SK-N-SH (cell line): ENCODE measurements at regions not wholly inside any gene's neighbourhood (a gene's known extent, or its start where the extent isn't known, plus 50 kb on each side); places are given as distances from the start of the nearest gene placed in this dataset.
"Not testable (repeated sequence)": the region's sequence is repeated elsewhere in the genome, so short reads cannot be mapped to it uniquely, and the experiment has no call there.

Source experiments
- CTCF ChIA-PET: fragments of 300-600, 350-600 bp; formaldehyde crosslinking; extraction: SDS; loops from one replicate; lab custom pipeline; 2021; lab: Yijun Ruan, JAX
- POLR2A ChIA-PET: fragments of 350-600 bp; sonication (Branson Sonifier 250); formaldehyde crosslinking; extraction: SDS; loops from one replicate; lab custom pipeline; 2020; ENCODE audit warnings: antibody characterized with exemption, inconsistent platforms; lab: Yijun Ruan, JAX
- DNase-seq: peaks from one replicate; pipeline ENCODE4 v3.0.0; 2012
- H2AFZ ChIP-seq: fragments of 200-600 bp; sonication (generic); 2 replicates; pipeline ENCODE4 v1.8.1; 2016; ENCODE audit warnings: antibody characterized with exemption, mild to moderate bottlenecking, low read depth
- H3F3A ChIP-seq: fragments of 200-600 bp; sonication (generic); replicated peaks from 2 replicates; pipeline ENCODE3; 2016; ENCODE audit warnings: antibody characterized with exemption, mild to moderate bottlenecking; ENCODE audit not compliant: insufficient read depth
- H3K27ac ChIP-seq, 2 experiments: fragments of 200-500 bp in 1 of 2; fragments of 200-600 bp in 1 of 2; sonication (Bioruptor generic) in 1 of 2; sonication (generic), shearing (Covaris generic) in 1 of 2; 2 replicates each; pipeline versions ENCODE4 v1.5.1 to v1.6.1; 2014 to 2016; ENCODE audit warnings: low read depth in 2 of 2, inconsistent platforms in 1 of 2, low read length in 1 of 2, mild to moderate bottlenecking in 1 of 2, mixed read lengths in 1 of 2
- H3K27me3 ChIP-seq: fragments of 200-600 bp; sonication (generic), shearing (Covaris generic); 2 replicates; pipeline ENCODE4 v1.6.1; 2016; ENCODE audit warnings: mixed run types; ENCODE audit not compliant: insufficient read depth
- H3K36me3 ChIP-seq, 2 experiments: fragments of 200-500 bp in 1 of 2; fragments of 200-600 bp in 1 of 2; sonication (Bioruptor generic) in 1 of 2; sonication (generic) in 1 of 2; replicated peaks in 1 of 2; 2 replicates each; pipeline versions ENCODE3 to v1.5.1; 2014 to 2016; ENCODE audit warnings: low read length in 1 of 2, mild to moderate bottlenecking in 1 of 2; ENCODE audit not compliant: insufficient read depth in 2 of 2, control insufficient read depth in 1 of 2
- H3K4me1 ChIP-seq, 2 experiments: fragments of 200-500 bp in 1 of 2; fragments of 200-600 bp in 1 of 2; sonication (Bioruptor generic) in 1 of 2; sonication (generic), shearing (Covaris generic) in 1 of 2; 2 replicates each; pipeline versions ENCODE4 v1.5.1 to v1.6.1; 2014 to 2016; ENCODE audit warnings: low read depth in 1 of 2, low read length in 1 of 2, mixed run types in 1 of 2; ENCODE audit not compliant: insufficient read depth in 2 of 2, control insufficient read depth in 1 of 2
- H3K4me2 ChIP-seq: fragments of 200-600 bp; sonication (generic), shearing (Covaris generic); 2 replicates; pipeline ENCODE4 v1.6.1; 2017; ENCODE audit warnings: mixed run types
- H3K4me3 ChIP-seq, 2 experiments: fragments of 200-500 bp in 1 of 2; fragments of 200-600 bp in 1 of 2; sonication (Bioruptor generic) in 1 of 2; sonication (generic), shearing (Covaris generic) in 1 of 2; 2 replicates each; pipeline versions ENCODE4 v1.5.1 to v1.8.1; 2014 to 2016; ENCODE audit warnings: low read depth in 2 of 2, inconsistent platforms in 1 of 2, low read length in 1 of 2, mild to moderate bottlenecking in 1 of 2, mixed read lengths in 1 of 2, moderate library complexity in 1 of 2
- H3K79me2 ChIP-seq: fragments of 200-600 bp; sonication (generic); 2 replicates; pipeline ENCODE4 v1.8.1; 2017; ENCODE audit warnings: mild to moderate bottlenecking; ENCODE audit not compliant: insufficient read depth
- H3K9ac ChIP-seq: fragments of 200-600 bp; sonication (generic); 2 replicates; pipeline ENCODE4 v1.6.1; 2017; ENCODE audit warnings: mixed run types
- H3K9me2 ChIP-seq: fragments of 200-600 bp; sonication (generic); 2 replicates; pipeline ENCODE4 v1.6.1; 2017; ENCODE audit warnings: mixed run types
- H3K9me3 ChIP-seq: fragments of 200-600 bp; sonication (generic); 2 replicates; pipeline ENCODE4 v1.6.1; 2017; ENCODE audit warnings: mixed run types, mild to moderate bottlenecking, moderate library complexity
- H4K20me1 ChIP-seq: fragments of 200-600 bp; sonication (generic); 2 replicates; pipeline ENCODE4 v1.6.1; 2017; ENCODE audit warnings: mild to moderate bottlenecking, mixed run types; ENCODE audit not compliant: insufficient read depth
- CHD2 ChIP-seq: fragments of 150-350 bp; IDR thresholded peaks from 2 replicates; pipeline ENCODE4 v1.6.1; 2018; ENCODE audit warnings: low read length; ENCODE audit not compliant: partially characterized antibody
- EP300 ChIP-seq, 2 experiments: IDR thresholded peaks; 2 replicates each; pipeline versions ENCODE4 v1.4.0 to v1.6.1; 2012; ENCODE audit warnings: borderline replicate concordance in 1 of 2, low read depth in 1 of 2, low read length in 1 of 2
- JUND ChIP-seq: IDR thresholded peaks from 2 replicates; pipeline ENCODE4 v1.4.0; 2012
- NFIC ChIP-seq: IDR thresholded peaks from 2 replicates; pipeline ENCODE4 v1.4.0; 2012; ENCODE audit warnings: borderline replicate concordance
- SIN3A ChIP-seq: IDR thresholded peaks from 2 replicates; pipeline ENCODE4 v1.6.1; 2012; ENCODE audit warnings: low read depth, mild to moderate bottlenecking, low read length, moderate library complexity, borderline replicate concordance
- WGBS: methylation state at CpG from one replicate; pipeline ENCODE4 v1.1.6; 2017; ENCODE audit warnings: low lambda C conversion rate; 5-methylcytosine and 5-hydroxymethylcytosine counted together
- TF ChIP-seq, protein P1 (sequence below): fragments of 150-350 bp; IDR thresholded peaks from 2 replicates; pipeline ENCODE4 v1.6.1; 2017; ENCODE audit warnings: antibody characterized with exemption, low read length, low read depth, borderline replicate concordance
- TF ChIP-seq, protein P2 (sequence below): IDR thresholded peaks from 2 replicates; pipeline ENCODE4 v1.4.0; 2012; ENCODE audit warnings: low read depth, borderline replicate concordance
- TF ChIP-seq, protein P3 (sequence below): fragments of 150-350 bp; IDR thresholded peaks from 2 replicates; pipeline ENCODE4 v1.6.1; 2016; ENCODE audit warnings: mild to moderate bottlenecking, low read depth, low read length
- TF ChIP-seq, protein P4 (sequence below): IDR thresholded peaks from 2 replicates; pipeline ENCODE4 v1.4.0; 2012; ENCODE audit warnings: low read depth, borderline replicate concordance

DNA sequence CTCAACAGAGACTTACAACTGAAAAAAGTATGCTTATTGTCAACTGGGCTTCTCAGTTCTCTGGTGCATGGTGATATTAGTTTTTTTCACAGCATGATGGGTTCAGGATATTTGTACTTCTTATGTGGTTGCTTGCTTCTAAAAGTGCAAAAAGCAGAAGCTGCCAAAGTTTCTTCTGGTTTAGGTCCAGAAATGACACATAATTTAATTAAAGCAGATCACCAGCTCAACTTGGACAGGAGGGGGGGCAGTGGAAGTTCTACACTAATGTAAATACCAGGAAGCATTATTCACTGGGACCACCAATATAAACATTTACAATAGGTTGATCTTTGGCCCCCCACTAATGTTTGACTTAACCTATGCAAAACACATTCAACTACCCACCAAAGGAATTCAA is 354.8 kb upstream of the BRINP3 start (continued):
- TF ChIP-seq, protein P1, sequence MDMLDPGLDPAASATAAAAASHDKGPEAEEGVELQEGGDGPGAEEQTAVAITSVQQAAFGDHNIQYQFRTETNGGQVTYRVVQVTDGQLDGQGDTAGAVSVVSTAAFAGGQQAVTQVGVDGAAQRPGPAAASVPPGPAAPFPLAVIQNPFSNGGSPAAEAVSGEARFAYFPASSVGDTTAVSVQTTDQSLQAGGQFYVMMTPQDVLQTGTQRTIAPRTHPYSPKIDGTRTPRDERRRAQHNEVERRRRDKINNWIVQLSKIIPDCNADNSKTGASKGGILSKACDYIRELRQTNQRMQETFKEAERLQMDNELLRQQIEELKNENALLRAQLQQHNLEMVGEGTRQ = no peak
- TF ChIP-seq EP300 (IDR thresholded peaks at IDR 0.05; ENCODE audit: borderline replicate concordance in 1 of 2, low read depth in 1 of 2, low read length in 1 of 2) = no peak
- TF ChIP-seq, protein P2, sequence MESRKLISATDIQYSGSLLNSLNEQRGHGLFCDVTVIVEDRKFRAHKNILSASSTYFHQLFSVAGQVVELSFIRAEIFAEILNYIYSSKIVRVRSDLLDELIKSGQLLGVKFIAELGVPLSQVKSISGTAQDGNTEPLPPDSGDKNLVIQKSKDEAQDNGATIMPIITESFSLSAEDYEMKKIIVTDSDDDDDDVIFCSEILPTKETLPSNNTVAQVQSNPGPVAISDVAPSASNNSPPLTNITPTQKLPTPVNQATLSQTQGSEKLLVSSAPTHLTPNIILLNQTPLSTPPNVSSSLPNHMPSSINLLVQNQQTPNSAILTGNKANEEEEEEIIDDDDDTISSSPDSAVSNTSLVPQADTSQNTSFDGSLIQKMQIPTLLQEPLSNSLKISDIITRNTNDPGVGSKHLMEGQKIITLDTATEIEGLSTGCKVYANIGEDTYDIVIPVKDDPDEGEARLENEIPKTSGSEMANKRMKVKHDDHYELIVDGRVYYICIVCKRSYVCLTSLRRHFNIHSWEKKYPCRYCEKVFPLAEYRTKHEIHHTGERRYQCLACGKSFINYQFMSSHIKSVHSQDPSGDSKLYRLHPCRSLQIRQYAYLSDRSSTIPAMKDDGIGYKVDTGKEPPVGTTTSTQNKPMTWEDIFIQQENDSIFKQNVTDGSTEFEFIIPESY = no peak
- no peak for TF ChIP-seq SIN3A
- TF ChIP-seq NFIC = no peak

DNA sequence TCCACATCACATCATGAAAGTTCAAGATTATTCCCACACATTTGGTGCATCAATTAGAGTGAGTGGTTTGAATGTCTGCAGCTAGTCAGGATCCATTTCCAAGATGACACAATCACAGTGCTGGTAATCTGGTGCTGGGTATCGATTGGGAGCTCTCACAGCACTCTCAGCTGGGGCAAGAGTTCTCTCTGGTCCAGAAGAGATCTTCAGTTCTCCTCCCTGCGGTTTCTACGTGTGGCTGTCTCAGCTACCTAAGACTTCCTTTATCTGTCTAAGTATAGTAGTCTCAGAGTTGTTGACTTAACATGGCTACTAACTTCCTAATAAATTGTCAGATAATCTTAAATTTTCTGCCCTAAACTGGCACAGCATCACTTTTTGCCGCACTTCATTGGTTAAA is 358.0 kb upstream of the BRINP3 start:
- Histone ChIP-seq H2AFZ (no peak overlapping the region; the same call in 1 of the 2 replicates), H4K20me1 (no peaks in the 10 kb centered on the region), H3K27me3 (no peaks in the 10 kb centered on the region), H3K79me2 (no peaks in the 10 kb centered on the region), H3K4me3 (no peak overlapping the region), H3K36me3 (no peaks in the 10 kb centered on the region), H3K4me1 (no peaks in the 10 kb centered on the region), H3K4me2 (no peak overlapping the region), H3K9ac (no peak overlapping the region), H3K9me3 (no peaks in the 10 kb centered on the region), H3F3A (no peaks in the 10 kb centered on the region), H3K27ac (no peak overlapping the region), H3K9me2 (no peaks in the 10 kb centered on the region)
- 17% methylated on average over 4 of the region's 4 CpGs for WGBS
- POLR2A ChIA-PET = no interaction called here
- DNase-seq = no peak
- TF ChIP-seq CHD2 (no peak), JUND (no peak), NFIC (no peak)
- TF ChIP-seq, protein P3, sequence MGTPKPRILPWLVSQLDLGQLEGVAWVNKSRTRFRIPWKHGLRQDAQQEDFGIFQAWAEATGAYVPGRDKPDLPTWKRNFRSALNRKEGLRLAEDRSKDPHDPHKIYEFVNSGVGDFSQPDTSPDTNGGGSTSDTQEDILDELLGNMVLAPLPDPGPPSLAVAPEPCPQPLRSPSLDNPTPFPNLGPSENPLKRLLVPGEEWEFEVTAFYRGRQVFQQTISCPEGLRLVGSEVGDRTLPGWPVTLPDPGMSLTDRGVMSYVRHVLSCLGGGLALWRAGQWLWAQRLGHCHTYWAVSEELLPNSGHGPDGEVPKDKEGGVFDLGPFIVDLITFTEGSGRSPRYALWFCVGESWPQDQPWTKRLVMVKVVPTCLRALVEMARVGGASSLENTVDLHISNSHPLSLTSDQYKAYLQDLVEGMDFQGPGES = no peak
- TF ChIP-seq, protein P4, sequence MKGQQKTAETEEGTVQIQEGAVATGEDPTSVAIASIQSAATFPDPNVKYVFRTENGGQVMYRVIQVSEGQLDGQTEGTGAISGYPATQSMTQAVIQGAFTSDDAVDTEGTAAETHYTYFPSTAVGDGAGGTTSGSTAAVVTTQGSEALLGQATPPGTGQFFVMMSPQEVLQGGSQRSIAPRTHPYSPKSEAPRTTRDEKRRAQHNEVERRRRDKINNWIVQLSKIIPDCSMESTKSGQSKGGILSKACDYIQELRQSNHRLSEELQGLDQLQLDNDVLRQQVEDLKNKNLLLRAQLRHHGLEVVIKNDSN = no peak
- CTCF ChIA-PET = no interaction called here

DNA sequence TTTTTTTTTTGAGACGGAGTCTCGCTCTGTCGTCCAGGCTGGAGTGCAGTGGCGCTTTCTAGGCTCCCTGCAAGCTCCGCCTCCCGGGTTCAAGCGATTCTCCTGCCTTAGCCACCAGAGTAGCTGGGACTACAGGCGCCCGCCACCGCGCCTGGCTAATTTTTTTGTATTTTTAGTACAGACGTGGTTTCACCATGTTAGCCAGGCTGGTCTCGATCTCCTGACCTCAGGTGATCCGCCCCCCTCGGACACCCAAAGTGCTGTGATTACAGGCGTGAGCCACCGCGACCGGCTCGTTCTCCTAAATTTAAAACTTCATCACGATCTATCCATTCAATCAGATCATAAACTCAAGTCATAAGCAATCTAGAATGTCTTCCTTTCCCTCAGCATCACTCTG is 359.5 kb upstream of the BRINP3 start:
- H3K9me2 ChIP-seq, H3K4me2 ChIP-seq, H3K4me1 ChIP-seq, H3K9me3 ChIP-seq, H3K4me3 ChIP-seq, H3K79me2 ChIP-seq, H3K36me3 ChIP-seq, H3K9ac ChIP-seq, CTCF ChIA-PET, H4K20me1 ChIP-seq, H3F3A ChIP-seq, DNase-seq, H3K27me3 ChIP-seq, H3K27ac ChIP-seq, POLR2A ChIA-PET, H2AFZ ChIP-seq: not testable (repeated sequence)
- 70% methylated on average over 21 of the region's 21 CpGs for WGBS
